Activated CD8-positive, alpha-beta memory T cell treated with anti-CD3 and anti-CD28 coated beads, Interleukin-2, amount 10 ng/mL, durations not matched to agents 7 days and 5 days (primary cell): ENCODE measurements at regions not wholly inside any gene's neighbourhood (a gene's known extent, or its start where the extent isn't known, plus 50 kb on each side); places are given as distances from the start of the nearest gene placed in this dataset.
"Not testable (repeated sequence)": the region's sequence is repeated elsewhere in the genome, so short reads cannot be mapped to it uniquely, and the experiment has no call there.

Experiments
- ATAC-seq: fragments of 150-1000 bp; cut with Tn5 transposase; one replicate; pipeline ENCODE4 v1.10.0; 2021; ENCODE audit warnings: moderate library complexity
- CTCF ChIA-PET: fragments of 350-600 bp; sonication (Branson Sonifier 250); formaldehyde crosslinking; loops from one replicate; lab custom pipeline; 2021; ENCODE audit warnings: antibody characterized with exemption; lab: Charles Lee
- DNase-seq: peaks from one replicate; pipeline ENCODE4 v3.0.0-alpha.2; 2020
- H3K27ac Mint-ChIP-seq: one replicate; pipeline ENCODE4 v1.8.0; 2021; ENCODE audit warnings: mild to moderate bottlenecking, mixed read lengths
- H3K27me3 Mint-ChIP-seq: one replicate; pipeline ENCODE4 v1.8.0; 2021; ENCODE audit warnings: mixed read lengths
- H3K36me3 Mint-ChIP-seq: one replicate; pipeline ENCODE4 v1.8.0; 2021; ENCODE audit warnings: mild to moderate bottlenecking, mixed read lengths
- H3K4me1 Mint-ChIP-seq: one replicate; pipeline ENCODE4 v1.8.0; 2021; ENCODE audit warnings: mixed read lengths
- H3K4me3 Mint-ChIP-seq: one replicate; pipeline ENCODE4 v1.8.0; 2021; ENCODE audit warnings: mild to moderate bottlenecking, moderate library complexity, mixed read lengths
- H3K9me3 Mint-ChIP-seq: one replicate; pipeline ENCODE4 v1.8.0; 2022; ENCODE audit warnings: low read depth, mixed read lengths

DNA sequence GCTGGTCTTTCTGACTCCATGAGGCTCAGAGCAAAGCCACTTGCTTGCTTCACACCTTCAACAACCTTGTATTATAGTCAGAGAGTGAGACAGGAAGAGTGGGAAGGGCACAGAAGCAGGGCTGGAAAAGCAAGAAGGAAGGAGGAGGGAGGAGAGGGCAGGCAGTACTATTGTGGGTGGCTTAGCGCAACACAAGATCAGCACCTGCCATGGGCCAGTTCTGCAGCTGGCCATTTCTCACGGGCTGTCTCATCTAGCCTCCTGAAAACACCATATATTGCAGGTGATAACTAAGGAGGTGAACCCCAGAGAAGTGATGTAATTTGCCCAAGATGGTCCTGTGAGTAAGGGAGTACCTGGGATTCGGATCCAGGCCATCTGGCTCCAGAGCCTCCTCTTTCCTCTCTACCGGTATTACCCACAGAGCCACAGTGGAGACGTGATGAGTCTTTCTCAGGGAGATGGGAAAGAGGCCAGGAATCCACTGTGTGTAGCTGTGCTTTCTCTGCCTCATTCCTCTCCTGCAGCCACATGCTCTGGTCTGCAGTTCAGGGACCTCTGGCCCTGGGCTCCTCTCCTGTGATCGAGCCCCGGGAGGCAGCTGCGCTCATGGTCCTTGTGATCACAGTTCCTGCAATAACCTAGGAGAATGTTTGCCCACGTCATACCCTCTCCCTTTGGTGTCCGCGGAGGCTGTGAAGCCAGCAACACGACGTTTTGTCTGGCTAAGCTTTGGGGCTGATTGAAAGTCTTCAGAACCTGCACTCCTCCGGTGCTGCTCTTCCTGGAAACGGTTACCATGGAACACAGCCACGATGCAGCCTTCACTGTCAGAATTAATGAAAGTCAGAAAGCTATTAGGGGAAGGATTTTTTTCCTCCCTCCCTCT lies 178.1 kb upstream of the CCL2 start:
- Mint-ChIP-seq H3K4me1 (no peaks in the 10 kb centered on the region), H3K36me3 (no peaks in the 10 kb centered on the region), H3K4me3 (no peak overlapping the region), H3K27me3 (peaks cover 3% of the 10 kb centered on the region), H3K27ac (no peak overlapping the region), H3K9me3 (no peaks in the 10 kb centered on the region)
- CTCF ChIA-PET, result no interaction called here
- ATAC-seq (no peak), DNase-seq (no peak)

- CTCF ChIA-PET, result interaction anchor here (1.0 to 1.5 kb wide), 2 partner anchors 65 to 281 kb away, joined by 3 to 4 read pairs; no protein-coding TSS in a partner anchor
- H3K4me1 Mint-ChIP-seq, result no peaks in the 10 kb centered on the region
Observed at GRCh38 chr17:34081269-34081668, 173.8 kb upstream of the CCL2 start.

DNA sequence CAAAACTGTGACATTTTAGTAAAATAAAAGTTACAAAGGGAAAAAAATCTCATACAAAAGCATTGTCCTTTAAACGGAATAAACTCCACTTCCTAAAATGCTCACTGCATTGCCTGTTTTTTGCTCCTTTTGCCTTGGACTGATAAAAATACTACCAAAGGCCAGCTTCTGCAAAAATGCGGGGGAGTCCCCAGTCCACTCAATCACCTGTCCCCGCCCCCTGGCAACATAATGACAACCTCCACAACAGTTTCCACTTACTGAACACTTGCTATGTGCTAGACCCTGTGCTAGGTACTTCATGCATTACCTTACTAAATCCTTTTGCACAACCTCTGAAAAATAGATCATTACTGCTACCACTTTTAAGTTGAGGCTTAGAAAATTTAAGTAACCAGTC lies 172.7 kb upstream of the CCL2 start:
- Mint-ChIP-seq H3K27ac (no peak overlapping the region), H3K9me3 (no peaks in the 10 kb centered on the region), H3K27me3 (peaks cover 3% of the 10 kb centered on the region), H3K4me3 (no peak overlapping the region), H3K4me1 (no peaks in the 10 kb centered on the region), H3K36me3 (no peaks in the 10 kb centered on the region)
- ATAC-seq (no peak), DNase-seq (no peak)
- CTCF ChIA-PET, result no interaction called here

More at GRCh38 chr17:34081269-34081668, 173.8 kb upstream of the CCL2 start:
- no peak for DNase-seq
- no peak overlapping the region for H3K27ac Mint-ChIP-seq
- H3K27me3 Mint-ChIP-seq, result peaks cover 3% of the 10 kb centered on the region
- no peaks in the 10 kb centered on the region for H3K36me3 Mint-ChIP-seq
- no peak for ATAC-seq
- no peaks in the 10 kb centered on the region for H3K9me3 Mint-ChIP-seq
- no peak overlapping the region for H3K4me3 Mint-ChIP-seq

DNA sequence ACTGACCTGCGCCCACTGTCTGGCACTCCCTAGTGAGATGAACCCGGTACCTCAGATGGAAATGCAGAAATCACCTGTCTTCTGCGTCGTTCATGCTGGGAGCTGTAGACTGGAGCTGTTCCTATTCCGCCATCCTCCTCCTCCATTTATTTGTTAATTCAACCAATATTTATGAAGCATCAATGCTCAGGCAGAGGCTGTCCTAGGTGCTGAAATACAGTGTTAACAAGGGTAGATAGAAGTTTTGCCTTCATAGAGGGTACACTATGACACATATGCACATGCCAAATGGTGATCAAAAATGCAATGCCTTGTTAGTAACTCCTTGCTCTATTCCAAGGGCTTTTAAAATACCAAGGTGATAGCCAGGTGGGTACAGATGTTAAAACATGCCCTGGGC lies 166.0 kb upstream of the CCL2 start:
- H3K4me1 Mint-ChIP-seq, ATAC-seq, H3K27me3 Mint-ChIP-seq, H3K9me3 Mint-ChIP-seq, H3K27ac Mint-ChIP-seq, CTCF ChIA-PET, H3K36me3 Mint-ChIP-seq, H3K4me3 Mint-ChIP-seq, DNase-seq: not testable (repeated sequence)

GRCh38 chr17:34090593-34090992 lies 164.5 kb upstream of the CCL2 start:
- H3K9me3 Mint-ChIP-seq, result no peaks in the 10 kb centered on the region
- H3K36me3 Mint-ChIP-seq, result no peaks in the 10 kb centered on the region
- DNase-seq (no peak), ATAC-seq (no peak)
- no peaks in the 10 kb centered on the region for H3K27me3 Mint-ChIP-seq
- no peak overlapping the region for H3K4me3 Mint-ChIP-seq
- CTCF ChIA-PET, result no interaction called here
- no peaks in the 10 kb centered on the region for H3K4me1 Mint-ChIP-seq
- H3K27ac Mint-ChIP-seq, result no peak overlapping the region

DNA sequence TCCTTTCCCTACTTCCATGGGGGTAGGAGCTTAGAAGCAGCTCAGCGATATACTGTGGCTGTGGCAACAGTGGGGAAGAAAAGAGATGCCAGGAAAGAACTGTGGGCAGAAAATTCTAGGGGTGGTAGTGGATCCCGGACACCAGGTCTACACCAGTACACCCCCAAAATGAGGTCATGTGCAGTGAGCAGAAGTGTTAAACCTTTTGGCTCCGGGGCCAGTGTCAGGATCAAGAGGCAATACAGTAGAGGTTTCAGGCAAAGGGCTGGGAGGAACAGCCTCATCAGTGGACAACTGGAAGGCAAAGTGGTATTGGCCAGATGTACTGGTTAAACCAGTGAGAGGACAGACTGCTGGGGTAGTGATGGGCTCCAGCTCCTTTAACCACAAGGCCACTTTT lies 163.1 kb upstream of the CCL2 start:
- no peak overlapping the region for H3K27ac Mint-ChIP-seq
- no peaks in the 10 kb centered on the region for H3K9me3 Mint-ChIP-seq
- no peaks in the 10 kb centered on the region for H3K4me1 Mint-ChIP-seq
- no peak for DNase-seq
- H3K4me3 Mint-ChIP-seq, result no peak overlapping the region
- no peaks in the 10 kb centered on the region for H3K36me3 Mint-ChIP-seq
- CTCF ChIA-PET, result interaction anchor here (1.4 kb wide), 1 partner anchor 12 kb away, joined by 3 read pairs; no protein-coding TSS in a partner anchor
- ATAC-seq, result no peak
- H3K27me3 Mint-ChIP-seq, result no peaks in the 10 kb centered on the region

DNA sequence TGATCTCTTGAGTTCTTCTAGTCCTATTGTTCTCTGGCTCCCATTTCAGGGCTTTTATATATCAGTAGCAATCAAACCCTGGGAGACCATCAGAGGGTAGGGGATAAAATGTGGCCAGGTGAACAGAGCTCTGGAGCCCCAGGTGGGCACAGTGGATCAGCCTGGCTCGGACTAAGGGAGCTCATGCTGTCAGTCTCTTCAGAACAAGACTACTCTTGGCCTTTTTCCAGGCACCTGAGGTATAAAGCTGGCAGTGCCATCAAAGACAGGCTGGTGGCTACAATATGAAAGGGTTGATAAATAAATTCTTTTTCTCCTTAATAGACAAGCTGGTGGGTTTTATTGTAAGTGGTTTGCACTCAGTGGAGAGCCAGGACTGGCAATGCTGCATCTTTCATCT lies 160.0 kb upstream of the CCL2 start:
- CTCF ChIA-PET, result no interaction called here
- ATAC-seq, result no peak
- H3K9me3 Mint-ChIP-seq, result no peaks in the 10 kb centered on the region
- H3K27me3 Mint-ChIP-seq, result no peaks in the 10 kb centered on the region
- no peaks in the 10 kb centered on the region for H3K4me1 Mint-ChIP-seq
- H3K4me3 Mint-ChIP-seq, result no peak overlapping the region
- H3K27ac Mint-ChIP-seq, result no peak overlapping the region
- DNase-seq, result no peak
- no peaks in the 10 kb centered on the region for H3K36me3 Mint-ChIP-seq

DNA sequence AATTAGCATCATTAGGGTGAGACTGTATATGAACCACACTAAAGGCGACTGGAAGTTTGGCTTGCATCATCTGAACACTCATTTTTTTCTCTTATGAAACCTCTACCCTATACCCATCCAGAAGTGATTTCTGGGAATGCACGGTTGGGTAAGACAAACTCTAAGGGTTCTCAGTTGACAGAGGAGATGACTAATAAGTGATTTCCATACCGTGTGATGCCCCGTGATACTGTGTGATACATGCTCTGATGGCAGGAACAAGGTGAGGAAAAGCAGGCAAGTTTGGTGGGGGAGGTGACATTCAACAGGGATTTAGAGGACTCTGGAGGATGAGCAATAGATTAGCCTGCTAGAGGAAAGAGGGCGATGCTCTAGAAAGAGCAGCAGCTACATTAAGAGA lies 156.4 kb upstream of the CCL2 start:
- no peaks in the 10 kb centered on the region for H3K9me3 Mint-ChIP-seq
- no peak overlapping the region for H3K27ac Mint-ChIP-seq
- H3K4me1 Mint-ChIP-seq, result no peaks in the 10 kb centered on the region
- no peak for DNase-seq
- no peaks in the 10 kb centered on the region for H3K36me3 Mint-ChIP-seq
- H3K4me3 Mint-ChIP-seq, result no peak overlapping the region
- peaks cover 3% of the 10 kb centered on the region for H3K27me3 Mint-ChIP-seq
- ATAC-seq, result no peak
- CTCF ChIA-PET, result no interaction called here

GRCh38 chr17:34099859-34100515 lies 155.1 kb upstream of the CCL2 start:
- CTCF ChIA-PET, result no interaction called here
- Mint-ChIP-seq H3K36me3 (no peaks in the 10 kb centered on the region), H3K27ac (no peak overlapping the region), H3K4me3 (no peak overlapping the region), H3K9me3 (no peaks in the 10 kb centered on the region), H3K4me1 (no peaks in the 10 kb centered on the region), H3K27me3 (peaks cover 6% of the 10 kb centered on the region)
- DNase-seq (no peak), ATAC-seq (no peak)

- Mint-ChIP-seq H3K27ac (no peak overlapping the region), H3K9me3 (no peaks in the 10 kb centered on the region), H3K27me3 (peaks cover 21% of the 10 kb centered on the region), H3K4me1 (no peaks in the 10 kb centered on the region), H3K4me3 (no peak overlapping the region), H3K36me3 (no peaks in the 10 kb centered on the region)
- CTCF ChIA-PET, result no interaction called here
- ATAC-seq (no peak), DNase-seq (no peak)
Observed at GRCh38 chr17:34107019-34107418, 148.1 kb upstream of the CCL2 start.

GRCh38 chr17:34110315-34110714 lies 144.8 kb upstream of the CCL2 start:
- Mint-ChIP-seq H3K27ac (no peak overlapping the region), H3K9me3 (no peaks in the 10 kb centered on the region), H3K36me3 (no peaks in the 10 kb centered on the region), H3K4me1 (no peaks in the 10 kb centered on the region), H3K27me3 (peaks cover 26% of the 10 kb centered on the region), H3K4me3 (no peak overlapping the region)
- no peak for ATAC-seq
- DNase-seq, result no peak
- CTCF ChIA-PET, result no interaction called here

DNA sequence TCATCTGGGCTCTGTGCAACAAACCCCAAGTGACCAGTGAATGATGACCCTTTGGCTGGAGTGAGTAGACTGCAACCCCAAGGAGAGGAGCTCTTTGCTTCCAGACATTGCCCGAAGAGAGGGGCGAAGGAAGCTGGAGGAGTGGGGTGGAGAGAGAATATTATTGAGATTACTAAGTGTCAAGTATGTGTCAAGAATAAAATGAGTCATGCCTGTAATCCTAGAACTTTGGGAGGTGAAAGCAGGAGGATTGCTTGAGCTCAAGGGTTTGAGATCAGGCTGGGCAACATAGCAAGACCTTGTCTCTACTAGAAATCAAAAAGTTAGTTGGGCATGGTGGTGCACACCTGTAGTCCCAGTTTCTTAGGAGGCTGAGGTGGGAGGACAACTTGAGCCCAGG lies 142.0 kb upstream of the CCL2 start:
- DNase-seq (no peak), ATAC-seq (no peak)
- H3K27ac Mint-ChIP-seq, result no peak overlapping the region
- peaks cover 19% of the 10 kb centered on the region for H3K27me3 Mint-ChIP-seq
- H3K36me3 Mint-ChIP-seq, result no peaks in the 10 kb centered on the region
- H3K4me1 Mint-ChIP-seq, result no peaks in the 10 kb centered on the region
- no peaks in the 10 kb centered on the region for H3K9me3 Mint-ChIP-seq
- no peak overlapping the region for H3K4me3 Mint-ChIP-seq
- CTCF ChIA-PET, result no interaction called here

DNA sequence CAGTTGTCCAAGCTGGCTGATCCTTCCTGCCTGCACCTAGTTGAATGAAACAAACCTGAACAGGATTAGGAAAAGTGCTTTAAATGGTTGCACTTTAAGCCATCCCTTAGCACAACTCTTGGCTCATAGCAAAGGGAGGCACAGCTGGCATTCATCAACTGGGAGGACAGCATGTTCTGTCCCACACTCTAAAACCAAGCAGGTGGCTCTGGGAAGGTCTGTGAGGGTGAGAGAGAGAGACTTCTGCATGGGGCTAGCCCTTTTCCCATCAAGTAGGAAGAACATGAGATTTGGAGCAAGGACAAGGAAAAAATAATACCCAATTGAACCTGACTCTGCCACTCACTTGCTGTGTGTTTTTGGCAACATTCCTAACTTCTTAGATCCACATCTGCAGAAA lies 140.9 kb upstream of the CCL2 start:
- DNase-seq (no peak), ATAC-seq (no peak)
- H3K4me1 Mint-ChIP-seq, result no peaks in the 10 kb centered on the region
- H3K27ac Mint-ChIP-seq, result no peak overlapping the region
- CTCF ChIA-PET, result no interaction called here
- no peaks in the 10 kb centered on the region for H3K9me3 Mint-ChIP-seq
- no peaks in the 10 kb centered on the region for H3K36me3 Mint-ChIP-seq
- H3K4me3 Mint-ChIP-seq, result no peak overlapping the region
- peaks cover 19% of the 10 kb centered on the region for H3K27me3 Mint-ChIP-seq

DNA sequence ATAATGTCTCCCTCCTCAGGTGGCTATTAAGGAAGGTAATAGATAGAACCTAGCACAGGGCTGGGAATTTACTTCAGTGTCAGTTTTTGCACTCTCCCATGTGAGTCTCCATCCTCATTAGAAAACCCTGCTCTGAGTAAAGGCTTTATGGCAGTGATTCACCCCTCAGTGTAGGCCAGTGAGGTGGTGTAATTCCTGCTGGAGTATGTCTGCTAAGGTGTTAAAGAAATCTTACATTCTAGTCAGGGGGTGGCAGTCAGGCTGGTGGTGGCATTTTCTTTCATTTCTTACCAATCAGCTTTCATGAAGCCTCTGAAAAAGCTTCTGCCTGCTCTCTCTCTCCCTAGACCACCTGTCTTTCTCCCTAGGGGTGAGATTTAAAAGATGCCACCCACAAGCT lies 138.8 kb upstream of the CCL2 start:
- no peak overlapping the region for H3K27ac Mint-ChIP-seq
- H3K36me3 Mint-ChIP-seq, result no peaks in the 10 kb centered on the region
- CTCF ChIA-PET, result no interaction called here
- H3K4me3 Mint-ChIP-seq, result no peak overlapping the region
- no peaks in the 10 kb centered on the region for H3K9me3 Mint-ChIP-seq
- H3K27me3 Mint-ChIP-seq, result peaks cover 12% of the 10 kb centered on the region
- ATAC-seq (no peak), DNase-seq (no peak)
- no peaks in the 10 kb centered on the region for H3K4me1 Mint-ChIP-seq
